A673 (cell line): ENCODE measurements at regions not wholly inside any gene's neighbourhood (a gene's known extent, or its start where the extent isn't known, plus 50 kb on each side); places are given as distances from the start of the nearest gene placed in this dataset.

Source experiments
- BruUV-seq: library from RNA; stranded (reverse); fragments of 400-500 nt; replicated peaks from 2 replicates; lab custom pipeline; 2021; lab: Mats Ljungman, UMichigan
- CTCF ChIA-PET: fragments of 300-600 bp; sonication (Branson Sonifier 250); formaldehyde crosslinking; loops from one replicate; lab custom pipeline; 2022; ENCODE audit warnings: antibody characterized with exemption; lab: Charles Lee
- POLR2A ChIA-PET: fragments of 300-600 bp; sonication (Branson Sonifier 250); formaldehyde crosslinking; loops from one replicate; lab custom pipeline; 2022; ENCODE audit warnings: antibody characterized with exemption; ENCODE audit not compliant: low non-redundant PET; lab: Charles Lee
- DNase-seq: peaks from one replicate; pipeline ENCODE4 v3.0.0-alpha.2; 2015; ENCODE audit warnings: low spot score
- H3K27ac ChIP-seq: fragments of 200-600 bp; sonication (generic); 2 replicates; pipeline ENCODE4 v1.5.1; 2016; ENCODE audit warnings: mixed run types, low read depth, mild to moderate bottlenecking, mixed read lengths, antibody characterized with exemption, low read length; ENCODE audit not compliant: poor library complexity, severe bottlenecking
- H3K27me3 ChIP-seq: fragments of 200-600 bp; sonication (generic); replicated peaks from 2 replicates; pipeline ENCODE4 v1.6.1; 2017; ENCODE audit warnings: mixed run types, low read depth, mild to moderate bottlenecking, mixed read lengths, antibody characterized with exemption, low read length; ENCODE audit not compliant: insufficient read depth, poor library complexity
- H3K36me3 ChIP-seq: fragments of 200-600 bp; sonication (generic); 2 replicates; pipeline ENCODE4 v1.6.1; 2016; ENCODE audit warnings: mixed run types, mild to moderate bottlenecking, mixed read lengths, antibody characterized with exemption, low read length; ENCODE audit not compliant: insufficient read depth, poor library complexity, severe bottlenecking
- H3K4me1 ChIP-seq: fragments of 200-600 bp; sonication (generic); 2 replicates; pipeline ENCODE4 v1.6.1; 2017; ENCODE audit warnings: mixed run types, mild to moderate bottlenecking, mixed read lengths, antibody characterized with exemption, low read length; ENCODE audit not compliant: insufficient read depth, poor library complexity, severe bottlenecking
- H3K4me3 ChIP-seq: fragments of 200-600 bp; sonication (generic); 2 replicates; pipeline ENCODE4 v1.5.1; 2016; ENCODE audit warnings: low read depth, mixed run types, mild to moderate bottlenecking, mixed read lengths, low read length; ENCODE audit not compliant: poor library complexity, severe bottlenecking
- H3K9me3 ChIP-seq: fragments of 200-600 bp; sonication (generic); 2 replicates; pipeline ENCODE4 v1.6.1; 2016; ENCODE audit warnings: mixed run types, low read depth, mild to moderate bottlenecking, mixed read lengths, antibody characterized with exemption, low read length; ENCODE audit not compliant: poor library complexity, severe bottlenecking
- EZH2 ChIP-seq: fragments of 200-600 bp; sonication (generic); IDR thresholded peaks from 2 replicates; pipeline ENCODE4 v1.6.1; 2017; ENCODE audit warnings: borderline replicate concordance, low read depth, mild to moderate bottlenecking, mixed read lengths, antibody characterized with exemption, low read length; ENCODE audit not compliant: poor library complexity, severe bottlenecking
- intact Hi-C: fragments of 100-400 bp; cut with micrococcal nuclease; formaldehyde crosslinking; loops from one replicate; pipeline ENCODE4 v1.10.0; 2022; ENCODE audit not compliant: unreplicated experiment
- TF ChIP-seq, protein P1 (sequence below): fragments of 300-800, 200-600 bp; sonication (generic); conservative IDR thresholded peaks from 2 replicates; pipeline ENCODE4 v1.5.1; 2017; ENCODE audit warnings: low read depth, mild to moderate bottlenecking, antibody characterized with exemption, low read length, moderate library complexity, mixed read lengths

DNA sequence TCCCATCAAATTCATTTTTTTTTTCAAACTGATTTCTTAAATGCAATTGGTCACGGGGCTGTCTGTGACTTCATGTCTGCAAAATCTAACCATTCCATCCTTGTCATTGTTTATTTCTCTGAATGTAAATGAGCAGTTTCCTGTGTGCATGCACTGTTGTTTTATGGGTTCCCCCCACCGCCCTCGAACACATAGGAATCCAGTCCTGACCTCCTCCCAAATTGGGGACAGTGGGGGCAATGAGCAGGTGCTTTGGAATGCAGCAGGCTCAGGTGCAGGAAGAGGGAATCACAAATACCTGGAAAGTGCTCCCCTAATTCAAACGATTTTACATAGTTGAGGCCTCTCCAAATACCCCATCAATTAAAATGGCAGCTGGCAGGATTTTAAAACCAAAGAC is 62.6 kb upstream of the ESRRB start:
- no peak overlapping the region for H3K27ac ChIP-seq
- H3K9me3 ChIP-seq: no peaks in the 10 kb centered on the region
- BruUV-seq: no TSS peak
- H3K4me3 ChIP-seq: no peak overlapping the region
- DNase-seq: peak; percentile 74
- TF ChIP-seq, protein P1, sequence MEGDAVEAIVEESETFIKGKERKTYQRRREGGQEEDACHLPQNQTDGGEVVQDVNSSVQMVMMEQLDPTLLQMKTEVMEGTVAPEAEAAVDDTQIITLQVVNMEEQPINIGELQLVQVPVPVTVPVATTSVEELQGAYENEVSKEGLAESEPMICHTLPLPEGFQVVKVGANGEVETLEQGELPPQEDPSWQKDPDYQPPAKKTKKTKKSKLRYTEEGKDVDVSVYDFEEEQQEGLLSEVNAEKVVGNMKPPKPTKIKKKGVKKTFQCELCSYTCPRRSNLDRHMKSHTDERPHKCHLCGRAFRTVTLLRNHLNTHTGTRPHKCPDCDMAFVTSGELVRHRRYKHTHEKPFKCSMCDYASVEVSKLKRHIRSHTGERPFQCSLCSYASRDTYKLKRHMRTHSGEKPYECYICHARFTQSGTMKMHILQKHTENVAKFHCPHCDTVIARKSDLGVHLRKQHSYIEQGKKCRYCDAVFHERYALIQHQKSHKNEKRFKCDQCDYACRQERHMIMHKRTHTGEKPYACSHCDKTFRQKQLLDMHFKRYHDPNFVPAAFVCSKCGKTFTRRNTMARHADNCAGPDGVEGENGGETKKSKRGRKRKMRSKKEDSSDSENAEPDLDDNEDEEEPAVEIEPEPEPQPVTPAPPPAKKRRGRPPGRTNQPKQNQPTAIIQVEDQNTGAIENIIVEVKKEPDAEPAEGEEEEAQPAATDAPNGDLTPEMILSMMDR: no peak
- no peak for TF ChIP-seq EZH2
- H3K4me1 ChIP-seq: peaks cover 27% of the 10 kb centered on the region
- intact Hi-C loops: no loop called here
- ChIA-PET CTCF (no interaction called here), POLR2A (no interaction called here)
- H3K27me3 ChIP-seq: peaks cover 73% of the 10 kb centered on the region
- no peaks in the 10 kb centered on the region for H3K36me3 ChIP-seq

DNA sequence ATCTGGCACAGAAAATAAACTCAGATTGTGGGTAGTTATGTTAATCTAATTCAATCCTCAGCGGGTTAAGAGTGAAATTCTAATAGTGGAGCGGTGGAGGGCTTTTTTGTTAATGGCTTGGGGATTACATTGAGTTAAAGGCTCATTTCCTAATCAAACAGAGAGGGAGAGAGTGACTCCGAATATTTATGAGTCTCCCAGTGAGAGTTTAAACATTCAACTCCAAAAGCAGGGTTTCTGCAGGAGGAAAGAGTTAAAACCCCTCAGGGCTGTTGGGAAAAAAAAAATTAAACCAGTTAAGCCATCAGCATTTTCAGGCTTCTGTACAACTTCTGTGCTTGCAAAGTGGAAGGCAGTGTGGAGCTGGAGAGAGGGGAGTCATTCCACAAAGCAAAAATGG is 62.1 kb upstream of the ESRRB start:
- ChIA-PET POLR2A (interaction anchor here (0.7 kb wide), 1 partner anchor 343 kb away, joined by 3 read pairs; no protein-coding TSS in a partner anchor), CTCF (interaction anchor here (0.7 kb wide), 1 partner anchor 89 kb away, joined by 3 read pairs; no protein-coding TSS in a partner anchor)
- TF ChIP-seq, protein P1: no peak
- no peak for TF ChIP-seq EZH2
- no peaks in the 10 kb centered on the region for H3K9me3 ChIP-seq
- H3K4me1 ChIP-seq: peaks cover 27% of the 10 kb centered on the region
- no peak overlapping the region for H3K27ac ChIP-seq
- intact Hi-C loops: no loop called here
- no TSS peak for BruUV-seq
- DNase-seq: peak; percentile 93
- no peaks in the 10 kb centered on the region for H3K36me3 ChIP-seq
- H3K4me3 ChIP-seq: no peak overlapping the region
- peaks cover 73% of the 10 kb centered on the region for H3K27me3 ChIP-seq

DNA sequence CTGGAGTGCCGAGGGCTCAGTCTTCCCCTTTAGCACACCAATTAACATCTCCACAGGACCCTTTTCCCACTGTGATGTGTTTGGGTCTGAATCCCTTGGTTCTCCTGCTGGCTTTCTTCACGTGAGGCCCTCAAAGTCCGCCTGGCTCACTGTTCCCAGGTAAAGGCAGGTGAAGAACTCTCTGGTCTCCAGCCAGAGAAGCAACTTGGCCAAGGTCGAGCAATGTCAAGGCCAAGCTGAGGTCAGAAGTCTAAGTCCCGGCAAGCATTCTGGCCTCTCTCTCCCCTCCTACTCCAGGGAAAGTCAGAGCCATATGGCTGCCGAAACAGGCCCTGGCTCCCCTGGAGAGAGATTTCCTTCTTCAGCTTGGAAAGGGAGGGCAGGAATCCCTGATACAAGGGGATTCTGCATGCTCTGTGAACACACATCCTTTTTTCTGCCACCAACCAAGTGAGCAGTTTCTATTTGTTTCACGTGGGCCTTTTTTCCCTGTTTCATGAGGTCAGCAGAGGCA is 61.4 kb upstream of the ESRRB start:
- intact Hi-C loops: no loop called here
- peak; percentile 56 for DNase-seq
- TF ChIP-seq, protein P1: no peak
- TF ChIP-seq EZH2: no peak
- ChIA-PET POLR2A (interaction anchor here (0.6 to 0.7 kb wide), 2 partner anchors 343 to 471 kb away, joined by 3 to 7 read pairs; no protein-coding TSS in a partner anchor), CTCF (interaction anchor here (0.7 kb wide), 1 partner anchor 90 kb away, joined by 3 read pairs; no protein-coding TSS in a partner anchor)
- H3K27me3 ChIP-seq: peaks cover 73% of the 10 kb centered on the region
- H3K4me1 ChIP-seq: peaks cover 27% of the 10 kb centered on the region
- H3K4me3 ChIP-seq: no peak overlapping the region
- H3K36me3 ChIP-seq: no peaks in the 10 kb centered on the region
- H3K9me3 ChIP-seq: no peaks in the 10 kb centered on the region
- H3K27ac ChIP-seq: no peak overlapping the region
- no TSS peak for BruUV-seq
